ENCODE measurements at regions not wholly inside any gene's neighbourhood (a gene's known extent, or its start where the extent isn't known, plus 50 kb on each side); places are given as distances from the start of the nearest gene placed in this dataset.

DNA sequence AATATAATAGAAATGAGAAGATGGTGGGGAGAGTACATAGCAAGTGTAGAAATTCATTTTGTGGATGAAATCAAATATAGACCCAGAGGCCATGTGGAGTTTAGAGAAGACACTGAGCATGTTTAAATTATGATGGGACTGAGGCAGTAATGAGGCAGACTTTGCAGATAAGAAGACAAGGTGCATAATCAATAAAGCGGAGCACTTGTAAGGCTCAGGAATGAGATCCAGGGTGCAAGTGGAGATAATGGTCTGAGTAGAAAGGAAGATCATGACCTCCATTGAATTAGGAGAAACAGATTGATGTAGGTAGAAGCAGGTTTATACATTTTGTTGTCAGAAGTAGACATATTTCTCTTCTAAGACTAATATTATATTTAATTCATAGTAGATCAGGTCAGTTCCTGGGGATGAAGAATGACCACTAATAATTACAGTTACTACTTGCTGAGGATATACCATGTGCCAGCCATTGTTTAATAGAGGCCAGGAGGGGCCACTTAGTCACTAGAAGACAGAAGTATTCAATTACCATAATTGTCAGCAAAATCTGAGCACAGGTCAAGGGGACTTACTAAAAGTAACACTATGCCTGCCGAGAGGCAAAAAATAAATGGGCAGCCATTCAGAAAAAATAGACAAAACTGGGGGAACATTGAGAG, 479.8 kb downstream of the DNAH5 start:
- no peaks in the 10 kb centered on the region for H3K27me3 ChIP-seq (ENCODE audit: insufficient read depth, low read depth, severe bottlenecking)
- no peak for DNase-seq
- no peak for TF ChIP-seq CTCF (IDR thresholded peaks at IDR 0.05; ENCODE audit: low read depth, low read length)
- no peaks in the 10 kb centered on the region for H3K36me3 ChIP-seq
- H3K9me3 ChIP-seq (ENCODE audit: severe bottlenecking): no peaks in the 10 kb centered on the region
- H3K4me3 ChIP-seq (ENCODE audit: low read depth, low read length): no peak overlapping the region
- no peak overlapping the region for H3K27ac ChIP-seq

DNA sequence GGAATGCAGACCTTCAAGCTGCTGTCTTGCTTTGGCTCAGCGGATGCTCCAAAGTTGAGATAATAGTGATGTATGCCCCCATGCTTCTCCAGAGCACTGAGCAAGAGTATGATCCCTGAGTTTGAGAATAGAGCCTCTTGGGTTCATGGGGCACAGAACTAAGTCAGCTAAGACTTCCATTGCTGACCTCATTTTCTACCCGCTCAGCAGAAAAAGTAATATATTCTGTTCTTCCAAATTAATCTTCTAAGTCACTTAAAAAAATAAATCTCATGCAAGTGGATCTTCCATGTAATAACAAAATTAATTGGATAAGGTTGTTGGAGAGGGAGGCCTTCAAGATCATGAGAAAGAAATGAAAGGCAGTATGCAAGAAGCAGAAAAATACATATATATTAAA, 483.9 kb downstream of the DNAH5 start:
- Histone ChIP-seq H3K9me3 (ENCODE audit: severe bottlenecking) (no peaks in the 10 kb centered on the region), H3K4me3 (ENCODE audit: low read depth, low read length) (no peak overlapping the region), H3K27ac (no peak overlapping the region), H3K27me3 (ENCODE audit: insufficient read depth, low read depth, severe bottlenecking) (no peaks in the 10 kb centered on the region), H3K36me3 (no peaks in the 10 kb centered on the region)
- no peak for DNase-seq
- no peak for TF ChIP-seq CTCF (IDR thresholded peaks at IDR 0.05; ENCODE audit: low read depth, low read length)

- Histone ChIP-seq H3K4me3 (ENCODE audit: low read depth, low read length) (no peak overlapping the region), H3K9me3 (ENCODE audit: severe bottlenecking) (no peaks in the 10 kb centered on the region), H3K36me3 (no peaks in the 10 kb centered on the region), H3K27me3 (ENCODE audit: insufficient read depth, low read depth, severe bottlenecking) (no peaks in the 10 kb centered on the region), H3K27ac (no peak overlapping the region)
- TF ChIP-seq CTCF (IDR thresholded peaks at IDR 0.05; ENCODE audit: low read depth, low read length): no peak
- no peak for DNase-seq
Observed at GRCh38 chr5:13454050-13454449, 490.4 kb downstream of the DNAH5 start.

- no peak for TF ChIP-seq CTCF (IDR thresholded peaks at IDR 0.05; ENCODE audit: low read depth, low read length)
- Histone ChIP-seq H3K27me3 (ENCODE audit: insufficient read depth, low read depth, severe bottlenecking) (no peaks in the 10 kb centered on the region), H3K9me3 (ENCODE audit: severe bottlenecking) (no peaks in the 10 kb centered on the region), H3K4me3 (ENCODE audit: low read depth, low read length) (no peak overlapping the region), H3K36me3 (no peaks in the 10 kb centered on the region), H3K27ac (no peak overlapping the region)
- DNase-seq: no peak
Observed at GRCh38 chr5:13448843-13449242, 495.6 kb downstream of the DNAH5 start.

DNA sequence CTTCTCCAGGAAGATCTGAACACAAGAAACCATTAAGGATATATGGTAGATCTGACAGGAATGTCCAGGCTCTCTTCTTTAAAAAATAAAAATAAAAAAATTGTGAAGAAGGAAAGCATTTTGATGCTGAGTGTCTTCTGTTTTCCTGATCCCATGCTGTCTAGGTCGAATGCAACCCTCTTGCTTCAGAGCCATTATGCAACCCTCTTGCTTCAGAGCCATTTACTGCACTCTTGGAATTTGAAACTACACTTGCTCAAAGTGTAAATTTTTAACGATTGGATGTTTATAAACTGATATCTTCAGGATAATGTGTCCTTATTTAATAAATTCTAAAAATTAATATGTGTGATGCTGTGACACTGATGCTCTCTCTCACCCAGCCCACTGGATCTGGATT, 505.1 kb downstream of the DNAH5 start:
- no peak for TF ChIP-seq CTCF (IDR thresholded peaks at IDR 0.05; ENCODE audit: low read depth, low read length)
- no peaks in the 10 kb centered on the region for H3K36me3 ChIP-seq
- no peaks in the 10 kb centered on the region for H3K9me3 ChIP-seq (ENCODE audit: severe bottlenecking)
- H3K4me3 ChIP-seq (ENCODE audit: low read depth, low read length): no peak overlapping the region
- H3K27me3 ChIP-seq (ENCODE audit: insufficient read depth, low read depth, severe bottlenecking): no peaks in the 10 kb centered on the region
- H3K27ac ChIP-seq: no peak overlapping the region
- no peak for DNase-seq

Data from WERI-Rb-1 (cell line).